Astrocyte (in vitro differentiated cells and primary cell): ENCODE measurements at regions not wholly inside any gene's neighbourhood (a gene's known extent, or its start where the extent isn't known, plus 50 kb on each side); places are given as distances from the start of the nearest gene placed in this dataset.

Source experiments
- DNase-seq: peaks from one replicate; pipeline ENCODE4 v3.0.0-alpha.2; 2010; ENCODE audit warnings: low read depth
- FAIRE-seq: peaks from 2 replicates; lab custom pipeline; 2011; peaks lifted over from hg19 to GRCh38; lab: Jason Lieb, UNC
- H2AFZ ChIP-seq: 2 replicates; pipeline ENCODE4 v1.6.0; 2012; ENCODE audit warnings: low read depth, low read length, inconsistent platforms
- H3K27ac ChIP-seq: 2 replicates; pipeline ENCODE4 v1.5.1; 2011; ENCODE audit warnings: low read depth, low read length, inconsistent platforms
- H3K27me3 ChIP-seq: 2 replicates; pipeline ENCODE4 v1.6.0; 2011; ENCODE audit warnings: low read length, inconsistent platforms; ENCODE audit not compliant: insufficient read depth
- H3K36me3 ChIP-seq: 2 replicates; pipeline ENCODE4 v1.5.1; 2011; ENCODE audit warnings: low read length, inconsistent platforms; ENCODE audit not compliant: insufficient read depth
- H3K4me1 ChIP-seq: 2 replicates; pipeline ENCODE4 v1.5.1; 2011; ENCODE audit warnings: low read length, inconsistent platforms; ENCODE audit not compliant: insufficient read depth
- H3K4me2 ChIP-seq: 2 replicates; pipeline ENCODE4 v1.6.0; 2012; ENCODE audit warnings: low read length, inconsistent platforms
- H3K4me3 ChIP-seq: 2 replicates; pipeline ENCODE4 v1.5.1; 2011; ENCODE audit warnings: low read depth, mild to moderate bottlenecking, low read length, inconsistent platforms; ENCODE audit not compliant: insufficient read depth
- H3K79me2 ChIP-seq: 2 replicates; pipeline ENCODE4 v1.6.0; 2012; ENCODE audit warnings: mild to moderate bottlenecking, low read length, inconsistent platforms; ENCODE audit not compliant: insufficient read depth
- H3K9ac ChIP-seq: 2 replicates; pipeline ENCODE4 v1.6.0; 2012; ENCODE audit warnings: mild to moderate bottlenecking, low read length, inconsistent platforms
- H3K9me3 ChIP-seq: 2 replicates; pipeline ENCODE4 v1.5.1; 2012; ENCODE audit warnings: low read depth, mild to moderate bottlenecking, low read length, inconsistent platforms; ENCODE audit not compliant: insufficient read depth
- H4K20me1 ChIP-seq: 2 replicates; pipeline ENCODE4 v1.6.0; 2012; ENCODE audit warnings: low read length, inconsistent platforms; ENCODE audit not compliant: insufficient read depth
- H3K27ac Mint-ChIP-seq: one replicate; pipeline ENCODE4 v1.8.0; 2021; ENCODE audit warnings: mild to moderate bottlenecking, mixed read lengths; ENCODE audit not compliant: unreplicated experiment
- H3K27me3 Mint-ChIP-seq: one replicate; pipeline ENCODE4 v1.8.0; 2021; ENCODE audit warnings: low read depth, mixed read lengths; ENCODE audit not compliant: unreplicated experiment
- H3K36me3 Mint-ChIP-seq: one replicate; pipeline ENCODE4 v1.8.0; 2021; ENCODE audit warnings: low read depth, mixed read lengths; ENCODE audit not compliant: unreplicated experiment
- H3K4me1 Mint-ChIP-seq: one replicate; pipeline ENCODE4 v1.8.0; 2021; ENCODE audit warnings: low read depth, mixed read lengths; ENCODE audit not compliant: unreplicated experiment
- H3K4me3 Mint-ChIP-seq: one replicate; pipeline ENCODE4 v1.8.0; 2021; ENCODE audit warnings: mild to moderate bottlenecking, moderate library complexity, mixed read lengths; ENCODE audit not compliant: unreplicated experiment
- H3K9me3 Mint-ChIP-seq: one replicate; pipeline ENCODE4 v1.8.0; 2021; ENCODE audit warnings: mild to moderate bottlenecking, mixed read lengths; ENCODE audit not compliant: unreplicated experiment
- EZH2 ChIP-seq: IDR thresholded peaks from 2 replicates; pipeline ENCODE4 v1.6.1; 2012; ENCODE audit warnings: mild to moderate bottlenecking, low read length, inconsistent platforms; ENCODE audit not compliant: insufficient read depth
- TF ChIP-seq, protein P1 (sequence below): IDR thresholded peaks from 2 replicates; pipeline ENCODE4 v1.5.1; 2011; ENCODE audit warnings: low read depth, mild to moderate bottlenecking, inconsistent platforms, low read length, moderate library complexity; ENCODE audit not compliant: insufficient read depth

DNA sequence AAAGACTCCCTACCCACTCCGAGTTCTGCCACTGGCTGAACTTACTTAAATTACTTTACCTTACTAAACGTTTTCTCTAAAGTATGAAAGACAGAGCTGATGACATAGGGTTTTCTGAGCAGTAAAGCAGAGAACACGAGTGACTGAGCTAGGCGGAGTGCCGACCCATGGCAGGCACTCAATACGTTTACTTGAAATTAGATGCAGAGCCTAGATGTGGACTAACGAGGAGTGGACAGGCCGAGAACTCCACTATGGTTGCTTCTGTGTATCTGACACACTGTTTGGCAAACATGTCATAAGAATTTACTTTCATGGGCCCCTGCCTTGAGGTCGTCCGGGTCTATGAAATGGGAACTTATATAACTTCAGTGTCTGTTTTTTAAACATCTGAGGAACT, 471.0 kb downstream of the STK39 start:
- Histone ChIP-seq H4K20me1 (no peaks in the 10 kb centered on the region), H3K79me2 (no peaks in the 10 kb centered on the region), H3K4me1 (no peaks in the 10 kb centered on the region), H3K27ac (no peak overlapping the region), H3K9ac (no peak overlapping the region), H3K4me2 (no peak overlapping the region), H3K4me3 (no peak overlapping the region), H3K36me3 (no peaks in the 10 kb centered on the region), H3K9me3 (no peaks in the 10 kb centered on the region), H2AFZ (no peak overlapping the region), H3K27me3 (no peaks in the 10 kb centered on the region)
- Mint-ChIP-seq H3K9me3 (no peaks in the 10 kb centered on the region), H3K36me3 (no peaks in the 10 kb centered on the region), H3K27ac (no peak overlapping the region), H3K4me1 (no peaks in the 10 kb centered on the region), H3K27me3 (no peaks in the 10 kb centered on the region), H3K4me3 (no peak overlapping the region)
- DNase-seq (no peak), FAIRE-seq (no peak)
- TF ChIP-seq, protein P1, sequence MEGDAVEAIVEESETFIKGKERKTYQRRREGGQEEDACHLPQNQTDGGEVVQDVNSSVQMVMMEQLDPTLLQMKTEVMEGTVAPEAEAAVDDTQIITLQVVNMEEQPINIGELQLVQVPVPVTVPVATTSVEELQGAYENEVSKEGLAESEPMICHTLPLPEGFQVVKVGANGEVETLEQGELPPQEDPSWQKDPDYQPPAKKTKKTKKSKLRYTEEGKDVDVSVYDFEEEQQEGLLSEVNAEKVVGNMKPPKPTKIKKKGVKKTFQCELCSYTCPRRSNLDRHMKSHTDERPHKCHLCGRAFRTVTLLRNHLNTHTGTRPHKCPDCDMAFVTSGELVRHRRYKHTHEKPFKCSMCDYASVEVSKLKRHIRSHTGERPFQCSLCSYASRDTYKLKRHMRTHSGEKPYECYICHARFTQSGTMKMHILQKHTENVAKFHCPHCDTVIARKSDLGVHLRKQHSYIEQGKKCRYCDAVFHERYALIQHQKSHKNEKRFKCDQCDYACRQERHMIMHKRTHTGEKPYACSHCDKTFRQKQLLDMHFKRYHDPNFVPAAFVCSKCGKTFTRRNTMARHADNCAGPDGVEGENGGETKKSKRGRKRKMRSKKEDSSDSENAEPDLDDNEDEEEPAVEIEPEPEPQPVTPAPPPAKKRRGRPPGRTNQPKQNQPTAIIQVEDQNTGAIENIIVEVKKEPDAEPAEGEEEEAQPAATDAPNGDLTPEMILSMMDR, result no peak
- TF ChIP-seq EZH2, result no peak

DNA sequence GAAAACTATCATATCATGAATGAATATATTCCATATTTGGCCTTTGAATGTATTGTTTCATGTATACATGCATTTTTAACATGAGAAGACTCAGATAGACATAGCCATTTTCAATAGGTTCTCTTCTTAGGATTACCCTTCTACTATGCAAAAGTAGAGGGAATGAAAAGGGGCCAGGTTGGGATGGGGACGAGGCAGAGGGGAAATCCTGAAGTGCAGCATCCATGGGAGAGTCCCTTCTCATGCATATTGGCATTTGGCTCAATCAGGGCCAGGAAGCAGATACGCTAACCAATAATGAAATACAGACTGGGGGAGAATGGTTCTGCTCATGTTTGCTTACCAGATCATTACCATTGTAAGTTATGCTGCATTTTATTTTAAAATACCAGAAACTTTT, 475.8 kb downstream of the STK39 start:
- Histone ChIP-seq H3K4me3 (no peak overlapping the region), H3K36me3 (no peaks in the 10 kb centered on the region), H2AFZ (no peak overlapping the region), H3K4me2 (no peak overlapping the region), H3K27ac (no peak overlapping the region), H4K20me1 (no peaks in the 10 kb centered on the region), H3K27me3 (no peaks in the 10 kb centered on the region), H3K79me2 (no peaks in the 10 kb centered on the region), H3K9ac (no peak overlapping the region), H3K4me1 (no peaks in the 10 kb centered on the region), H3K9me3 (no peaks in the 10 kb centered on the region)
- no peaks in the 10 kb centered on the region for H3K4me1 Mint-ChIP-seq
- DNase-seq (no peak), FAIRE-seq (no peak)
- H3K36me3 Mint-ChIP-seq, result no peaks in the 10 kb centered on the region
- no peak overlapping the region for H3K27ac Mint-ChIP-seq
- no peaks in the 10 kb centered on the region for H3K27me3 Mint-ChIP-seq
- no peak for TF ChIP-seq EZH2
- TF ChIP-seq, protein P1, result no peak
- no peaks in the 10 kb centered on the region for H3K9me3 Mint-ChIP-seq
- H3K4me3 Mint-ChIP-seq, result no peak overlapping the region

DNA sequence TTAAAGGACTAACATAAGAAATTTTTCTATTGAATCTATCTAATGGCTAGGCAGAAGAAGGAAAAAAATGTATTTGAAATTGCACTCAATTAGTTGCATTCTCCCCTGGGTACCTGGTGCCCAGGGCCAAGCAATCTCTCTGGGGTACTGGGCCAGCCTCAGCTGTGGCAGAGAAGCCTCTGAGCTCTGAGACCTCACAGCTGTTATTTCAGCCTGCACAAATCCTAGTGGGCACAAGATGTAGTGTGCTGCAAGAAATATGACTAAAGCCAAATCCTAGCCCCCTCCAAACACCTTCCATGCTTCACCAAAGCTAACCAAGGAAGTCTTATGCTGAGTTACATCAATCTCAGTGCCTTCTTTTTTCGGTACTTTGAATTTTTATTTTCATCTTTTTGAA, 478.4 kb downstream of the STK39 start:
- Histone ChIP-seq H3K79me2 (no peaks in the 10 kb centered on the region), H3K4me1 (no peaks in the 10 kb centered on the region), H4K20me1 (no peaks in the 10 kb centered on the region), H3K27ac (no peak overlapping the region), H3K9ac (no peak overlapping the region), H3K27me3 (no peaks in the 10 kb centered on the region), H3K4me3 (no peak overlapping the region), H3K4me2 (no peak overlapping the region), H3K9me3 (no peaks in the 10 kb centered on the region), H3K36me3 (no peaks in the 10 kb centered on the region), H2AFZ (no peak overlapping the region)
- DNase-seq (no peak), FAIRE-seq (no peak)
- TF ChIP-seq, protein P1, result no peak
- TF ChIP-seq EZH2, result no peak
- Mint-ChIP-seq H3K36me3 (no peaks in the 10 kb centered on the region), H3K9me3 (no peaks in the 10 kb centered on the region), H3K4me1 (peaks cover 5% of the 10 kb centered on the region), H3K27me3 (no peaks in the 10 kb centered on the region), H3K27ac (no peak overlapping the region), H3K4me3 (no peak overlapping the region)
